Body of pancreas (tissue), 4 donors: ENCODE measurements at regions not wholly inside any gene's neighbourhood (a gene's known extent, or its start where the extent isn't known, plus 50 kb on each side); places are given as distances from the start of the nearest gene placed in this dataset.

ENCODE experiments used
- ATAC-seq: fragments of 150-250 bp; one replicate; pipeline ENCODE4 v1.9.1; 2016
- DNase-seq, 4 donors: peaks; one replicate each; pipeline ENCODE4 v3.0.0-alpha.2; 2019
- H3K27ac ChIP-seq, 4 donors: fragments of 200-600 bp; sonication (generic); 1 replicate in 3 of 4; 2 replicates in 1 of 4; pipeline versions ENCODE4 v1.5.1 to v1.6.1; 2016 to 2019; ENCODE audit warnings: mild to moderate bottlenecking in 1 of 4, mixed read lengths in 1 of 4, moderate library complexity in 1 of 4
- H3K27me3 ChIP-seq, 2 donors: fragments of 200-600 bp; sonication (generic); one replicate each; pipeline ENCODE4 v1.6.0; 2016; ENCODE audit warnings: mild to moderate bottlenecking in 1 of 2
- H3K36me3 ChIP-seq, 2 donors: fragments of 200-600 bp; sonication (generic); replicated peaks in 1 of 2; 2 replicates each; pipeline ENCODE4 v1.5.1; 2016; ENCODE audit warnings: low read depth in 2 of 2; ENCODE audit not compliant: insufficient read depth in 1 of 2
- H3K4me1 ChIP-seq: fragments of 200-600 bp; sonication (generic); one replicate; pipeline ENCODE4 v1.6.0; 2016
- H3K4me3 ChIP-seq, 2 donors: fragments of 200-600 bp; sonication (generic); 1 replicate in 1 of 2; 2 replicates in 1 of 2; pipeline ENCODE4 v1.5.1; 2016 to 2019
- H3K9me3 ChIP-seq, 3 donors: fragments of 200-600 bp; sonication (generic); 1 replicate in 2 of 3; 2 replicates in 1 of 3; pipeline ENCODE4 v1.5.1; 2016
- POLR2A ChIP-seq, 3 donors: fragments of 450-650 bp; IDR thresholded peaks; one replicate each; pipeline ENCODE4 v1.6.1; 2016; ENCODE audit warnings: antibody characterized with exemption in 3 of 3, mild to moderate bottlenecking in 2 of 3
- WGBS, 2 donors: methylation state at CpG; one replicate each; pipeline ENCODE4 v1.1.5; 2017; 5-methylcytosine and 5-hydroxymethylcytosine counted together
- intact Hi-C: fragments of 100-400 bp; cut with DNase I; formaldehyde crosslinking; loops from one replicate; pipeline ENCODE4 v1.15.1; 2023
- TF ChIP-seq, protein P1 (sequence below), 7 experiments: fragments of 450-650 bp in 4 of 7; fragments of 200-600 bp in 3 of 7; sonication (generic) in 3 of 7; IDR thresholded peaks; one replicate each; pipeline ENCODE4 v1.5.1; 2016 to 2019; ENCODE audit warnings: antibody characterized with exemption in 7 of 7

DNA sequence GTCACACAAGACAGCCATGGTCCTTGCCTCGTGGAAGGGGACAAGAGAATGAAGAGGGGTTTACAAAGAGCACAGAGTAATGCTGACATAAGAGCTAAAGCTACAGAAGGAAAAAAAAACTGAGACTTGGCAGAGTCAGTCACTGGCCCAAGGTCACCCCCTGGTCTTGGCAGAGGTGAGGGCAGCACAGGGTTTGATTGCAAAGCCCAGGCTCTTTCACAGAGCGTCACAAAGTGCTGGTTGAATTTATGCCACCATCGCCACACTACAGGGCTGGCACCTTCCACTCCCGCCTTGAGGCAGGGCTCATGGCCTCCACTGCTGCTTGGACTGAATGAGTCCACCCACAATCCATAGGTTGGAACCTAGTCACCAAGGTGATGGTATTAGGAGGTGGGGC lies 190.2 kb downstream of the INHBB start:
- no peaks in the 10 kb centered on the region for H3K27me3 ChIP-seq
- H3K4me1 ChIP-seq = peaks cover 27% of the 10 kb centered on the region
- H3K9me3 ChIP-seq = no peaks in the 10 kb centered on the region
- intact Hi-C loops = no loop called here
- WGBS, 2 donors = 25 to 32% methylated on average over 1 to 4 of the region's 4 CpGs
- H3K4me3 ChIP-seq = no peak overlapping the region
- no peaks in the 10 kb centered on the region for H3K36me3 ChIP-seq
- ATAC-seq (peak; percentile 75), DNase-seq (peak; percentile 76 to 86 (median 86))
- peak overlapping the region; percentile 50 to 70 (median 65) for H3K27ac ChIP-seq
- TF ChIP-seq POLR2A (IDR thresholded peaks at IDR 0.05) = no peak
- TF ChIP-seq, protein P1, sequence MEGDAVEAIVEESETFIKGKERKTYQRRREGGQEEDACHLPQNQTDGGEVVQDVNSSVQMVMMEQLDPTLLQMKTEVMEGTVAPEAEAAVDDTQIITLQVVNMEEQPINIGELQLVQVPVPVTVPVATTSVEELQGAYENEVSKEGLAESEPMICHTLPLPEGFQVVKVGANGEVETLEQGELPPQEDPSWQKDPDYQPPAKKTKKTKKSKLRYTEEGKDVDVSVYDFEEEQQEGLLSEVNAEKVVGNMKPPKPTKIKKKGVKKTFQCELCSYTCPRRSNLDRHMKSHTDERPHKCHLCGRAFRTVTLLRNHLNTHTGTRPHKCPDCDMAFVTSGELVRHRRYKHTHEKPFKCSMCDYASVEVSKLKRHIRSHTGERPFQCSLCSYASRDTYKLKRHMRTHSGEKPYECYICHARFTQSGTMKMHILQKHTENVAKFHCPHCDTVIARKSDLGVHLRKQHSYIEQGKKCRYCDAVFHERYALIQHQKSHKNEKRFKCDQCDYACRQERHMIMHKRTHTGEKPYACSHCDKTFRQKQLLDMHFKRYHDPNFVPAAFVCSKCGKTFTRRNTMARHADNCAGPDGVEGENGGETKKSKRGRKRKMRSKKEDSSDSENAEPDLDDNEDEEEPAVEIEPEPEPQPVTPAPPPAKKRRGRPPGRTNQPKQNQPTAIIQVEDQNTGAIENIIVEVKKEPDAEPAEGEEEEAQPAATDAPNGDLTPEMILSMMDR (IDR thresholded peaks at IDR 0.05) = no peak

DNA sequence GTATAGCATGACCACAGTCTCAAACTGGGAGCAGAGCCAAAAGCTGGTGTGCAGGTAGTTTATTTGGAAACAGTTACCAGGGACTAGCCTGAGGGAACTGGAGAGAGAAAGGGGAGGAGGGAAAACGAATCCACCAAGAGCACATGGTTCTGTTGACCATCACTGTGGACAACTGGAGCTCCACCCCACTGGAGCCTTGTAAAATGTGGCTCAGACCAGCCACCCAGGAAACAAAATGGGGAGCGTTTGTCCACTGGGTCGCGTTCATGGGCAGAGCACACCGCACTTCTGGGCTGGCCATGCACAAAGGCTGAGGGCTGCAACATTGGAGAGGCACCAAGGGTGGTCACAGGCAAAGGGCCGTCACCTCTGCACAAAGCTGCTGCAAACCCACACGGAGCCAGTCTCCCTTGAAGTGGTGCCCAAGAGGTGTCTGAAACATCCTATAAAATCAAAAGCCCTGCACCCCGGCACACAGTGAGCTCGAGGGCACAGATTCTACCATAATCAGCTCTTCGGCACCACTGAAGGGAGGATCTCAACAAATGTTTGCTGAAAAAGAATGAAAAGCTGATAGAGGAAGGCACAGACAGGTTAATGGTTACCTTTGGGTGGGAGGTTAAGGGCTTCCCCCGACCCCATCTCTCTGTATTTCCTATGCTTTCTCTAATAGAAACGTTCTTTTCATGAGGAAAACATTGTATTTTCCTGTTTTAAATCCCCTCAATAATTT lies 192.9 kb downstream of the INHBB start:
- no peak for DNase-seq
- no peak overlapping the region for H3K27ac ChIP-seq
- WGBS, 2 donors = 78 to 79% methylated on average over 11 to 12 of the region's 12 CpGs
- peaks cover 37% of the 10 kb centered on the region for H3K4me1 ChIP-seq
- no peak for ATAC-seq
- H3K27me3 ChIP-seq = no peaks in the 10 kb centered on the region
- no peaks in the 10 kb centered on the region for H3K9me3 ChIP-seq
- no peaks in the 10 kb centered on the region for H3K36me3 ChIP-seq
- intact Hi-C loops = no loop called here
- TF ChIP-seq POLR2A (IDR thresholded peaks at IDR 0.05) = no peak
- TF ChIP-seq, protein P1 (IDR thresholded peaks at IDR 0.05) = no peak
- no peak overlapping the region for H3K4me3 ChIP-seq

DNA sequence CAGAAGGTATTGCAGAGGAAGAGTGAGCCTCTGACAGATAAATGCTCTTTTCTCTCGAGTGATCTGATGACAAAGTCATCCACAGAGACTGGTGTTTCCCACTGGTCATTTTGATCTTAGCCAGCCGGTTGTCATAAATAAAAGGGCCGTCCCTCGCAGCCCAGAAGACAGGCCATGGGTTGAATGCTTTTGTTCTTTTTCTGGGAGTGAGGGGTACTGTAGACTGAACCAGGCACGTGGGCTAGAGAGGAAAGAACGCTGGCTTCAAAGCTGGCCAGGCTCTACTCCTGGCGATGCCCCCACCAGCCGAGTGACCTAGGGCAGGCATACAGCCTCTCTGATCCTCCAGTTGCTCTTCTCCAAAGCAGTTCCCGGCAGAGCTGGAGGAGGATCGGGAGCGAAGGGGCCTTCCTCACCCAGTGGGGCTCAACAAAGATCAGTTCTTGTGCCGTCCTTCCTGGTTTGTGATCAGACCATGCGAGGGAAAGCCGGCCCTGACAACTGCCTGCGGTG lies 193.5 kb downstream of the INHBB start:
- DNase-seq (no peak), ATAC-seq (no peak)
- intact Hi-C loops = no loop called here
- Histone ChIP-seq H3K27ac (peak overlapping the region; percentile 9 to 75 (median 72)), H3K9me3 (no peaks in the 10 kb centered on the region), H3K4me3 (no peak overlapping the region), H3K27me3 (no peaks in the 10 kb centered on the region), H3K36me3 (no peaks in the 10 kb centered on the region), H3K4me1 (peaks cover 37% of the 10 kb centered on the region)
- WGBS, 2 donors = 79 to 87% methylated on average over 8 to 15 of the region's 15 CpGs
- TF ChIP-seq, protein P1 (IDR thresholded peaks at IDR 0.05) = no peak
- TF ChIP-seq POLR2A (IDR thresholded peaks at IDR 0.05) = no peak

DNA sequence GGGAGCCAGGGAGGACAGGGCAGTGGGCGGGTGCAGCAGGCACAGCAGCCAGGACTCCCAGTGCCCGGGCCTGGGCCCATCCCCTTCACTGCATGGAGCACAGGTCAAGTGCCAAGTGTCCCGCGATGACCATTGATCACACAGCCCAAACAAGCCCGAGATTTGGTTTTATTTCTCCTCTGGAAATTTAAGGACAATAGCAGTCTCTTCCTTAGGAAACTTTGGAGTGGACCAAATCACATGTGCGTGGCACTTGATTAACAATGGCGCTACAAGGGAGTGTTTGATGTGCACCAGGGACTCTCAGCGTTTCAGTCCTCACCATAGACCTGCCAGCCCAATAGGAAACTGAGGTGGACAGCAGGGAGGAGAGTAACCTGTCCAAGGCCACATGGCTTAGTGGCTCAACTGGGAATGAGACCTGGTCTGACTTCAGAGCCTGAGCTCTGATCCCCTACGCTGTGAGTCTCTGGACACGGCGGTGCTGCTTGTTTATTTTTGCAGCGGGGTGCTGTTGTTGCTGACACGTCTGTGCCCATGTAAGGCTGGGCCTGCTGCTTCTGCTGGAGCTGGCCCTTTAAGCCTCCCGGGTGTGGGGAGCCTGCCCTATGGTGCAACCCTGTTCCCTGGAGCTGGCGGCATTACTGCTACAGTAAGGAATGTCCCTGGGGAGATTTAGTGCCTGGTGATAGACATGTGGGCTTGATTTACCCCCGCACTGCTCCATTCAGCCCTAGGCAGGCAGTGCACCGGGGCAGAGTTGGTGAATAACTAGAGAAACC lies 194.2 kb downstream of the INHBB start:
- Histone ChIP-seq H3K4me1 (peaks cover 37% of the 10 kb centered on the region), H3K4me3 (no peak overlapping the region), H3K9me3 (no peaks in the 10 kb centered on the region), H3K36me3 (no peaks in the 10 kb centered on the region), H3K27me3 (no peaks in the 10 kb centered on the region), H3K27ac (peak overlapping the region; percentile 9 to 75 (median 72))
- ATAC-seq (peak; percentile 89), DNase-seq (peak; percentile 65 to 87 (median 80))
- TF ChIP-seq POLR2A (IDR thresholded peaks at IDR 0.05) = peak in 1 of 3 donors; percentile 56
- TF ChIP-seq, protein P1 (IDR thresholded peaks at IDR 0.05) = no peak
- WGBS, 2 donors = 76 to 79% methylated on average over 7 to 16 of the region's 17 CpGs
- intact Hi-C loops = no loop called here
